GM19463 (cell line): ENCODE measurements at regions not wholly inside any gene's neighbourhood (a gene's known extent, or its start where the extent isn't known, plus 50 kb on each side); places are given as distances from the start of the nearest gene placed in this dataset.

Experiments
- ATAC-seq: cut with Tn5 transposase; IDR thresholded peaks from one replicate; pipeline ENCODE4 v1.9.1; 2021; ENCODE audit warnings: mild to moderate bottlenecking, moderate library complexity; ENCODE audit not compliant: unreplicated experiment

DNA sequence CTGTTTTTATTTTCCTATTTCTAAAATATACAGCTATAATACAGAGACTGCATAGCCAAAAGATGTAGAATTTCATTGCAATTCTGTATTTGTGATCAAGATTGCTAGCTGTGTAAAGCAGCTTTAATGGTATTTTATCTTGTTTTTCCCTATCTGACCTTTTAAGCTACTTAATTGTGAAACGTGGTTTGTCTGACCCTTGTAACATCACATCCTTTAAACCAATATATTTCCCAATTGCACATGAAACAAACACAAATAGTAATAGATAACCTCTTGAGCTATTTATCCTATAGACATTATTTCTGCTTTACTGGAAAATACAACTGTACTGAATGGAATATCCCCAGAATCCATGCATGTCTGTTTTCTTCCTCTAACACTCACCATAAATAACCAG lies 112.2 kb upstream of the PLPPR4 start:
- no peak for ATAC-seq

- ATAC-seq, result no peak
Measured at GRCh38 chr1:99163671-99164070, 100.6 kb upstream of the PLPPR4 start.

- ATAC-seq, result no peak
Measured at GRCh38 chr1:99170516-99170915, 93.8 kb upstream of the PLPPR4 start.

- ATAC-seq, result no peak
Measured at GRCh38 chr1:99171184-99171813, 93.0 kb upstream of the PLPPR4 start.

DNA sequence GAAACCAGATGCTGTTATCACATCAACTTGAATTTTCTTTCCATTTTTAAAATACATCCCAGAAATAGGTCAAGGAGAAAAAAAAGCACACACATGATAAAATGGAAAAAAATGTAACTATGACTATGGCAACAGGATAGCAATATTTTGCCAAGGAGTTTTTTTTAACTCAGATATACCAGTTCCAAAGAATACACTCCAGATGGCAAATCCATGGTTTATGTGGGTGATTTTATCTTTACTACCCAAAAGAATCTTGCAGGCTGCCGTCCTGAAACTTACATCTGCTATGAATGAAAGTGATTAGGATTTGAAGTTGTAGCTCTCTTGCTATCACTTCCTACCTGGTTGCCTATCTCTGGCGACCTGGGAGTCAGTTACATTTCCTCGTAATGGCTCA lies 91.0 kb upstream of the PLPPR4 start:
- ATAC-seq, result no peak

GRCh38 chr1:99173900-99174299 lies 90.4 kb upstream of the PLPPR4 start:
- ATAC-seq, result no peak

DNA sequence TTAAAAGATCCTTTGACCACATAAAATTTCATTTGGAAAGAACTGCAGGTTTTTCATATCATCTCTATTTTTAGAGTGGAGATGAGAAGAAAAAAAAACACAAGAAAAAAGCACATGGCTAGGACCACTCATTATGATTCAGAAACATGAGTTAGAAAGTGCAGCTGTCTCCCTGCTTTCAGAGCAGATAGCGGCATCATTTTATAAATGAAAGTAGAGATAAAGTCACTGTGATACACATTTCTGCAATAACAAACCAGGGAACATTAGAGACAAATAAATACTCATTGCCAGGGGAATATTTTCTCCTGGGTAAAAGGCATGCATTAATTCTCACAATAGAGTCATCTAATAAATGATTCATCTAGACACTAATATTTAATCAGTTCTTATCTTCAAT lies 87.5 kb upstream of the PLPPR4 start:
- ATAC-seq, result no peak

DNA sequence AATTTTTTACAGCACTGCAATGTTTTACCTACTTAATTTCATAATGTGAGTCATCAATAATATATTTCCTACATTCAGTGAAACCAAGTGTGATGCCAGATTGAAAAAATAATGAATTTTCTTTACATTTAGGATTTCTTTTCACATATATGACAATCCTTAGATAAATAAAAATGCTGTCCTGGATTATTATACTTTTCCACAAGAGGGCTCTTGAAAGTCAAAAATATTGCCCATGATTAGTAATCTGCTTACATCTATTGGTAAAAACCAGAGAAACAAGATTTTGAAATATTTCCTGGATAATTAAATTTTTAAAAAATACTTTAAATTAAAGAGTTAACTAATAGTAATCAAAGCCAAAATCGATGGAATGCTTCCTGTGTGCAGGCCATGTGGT lies 86.8 kb upstream of the PLPPR4 start:
- no peak for ATAC-seq

DNA sequence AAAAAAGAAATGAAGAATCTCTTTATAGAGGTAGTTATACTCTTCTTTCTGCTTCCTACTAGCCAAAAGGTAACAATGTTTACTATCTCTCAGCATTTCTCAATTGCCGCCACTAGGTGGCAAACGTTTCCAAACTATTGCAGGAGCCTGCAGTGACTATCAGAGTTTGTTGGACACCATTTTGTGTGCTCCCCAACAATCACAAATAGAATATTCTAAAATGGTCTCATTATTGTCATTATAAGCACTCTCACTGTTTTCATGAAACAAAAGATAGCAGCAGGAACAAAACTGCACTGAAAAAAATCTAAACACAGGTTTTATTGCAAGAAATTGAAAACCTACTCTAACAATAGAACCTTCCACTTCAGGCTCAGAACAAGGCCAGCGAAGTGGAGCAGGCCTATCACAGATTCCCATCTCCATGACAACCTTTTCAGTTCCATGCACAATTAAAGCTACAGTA lies 83.9 kb upstream of the PLPPR4 start:
- peak; percentile 98 for ATAC-seq

GRCh38 chr1:99180915-99181314 lies 83.4 kb upstream of the PLPPR4 start:
- ATAC-seq, result no peak

- ATAC-seq, result no peak
Measured at GRCh38 chr1:99181892-99182291, 82.4 kb upstream of the PLPPR4 start.

DNA sequence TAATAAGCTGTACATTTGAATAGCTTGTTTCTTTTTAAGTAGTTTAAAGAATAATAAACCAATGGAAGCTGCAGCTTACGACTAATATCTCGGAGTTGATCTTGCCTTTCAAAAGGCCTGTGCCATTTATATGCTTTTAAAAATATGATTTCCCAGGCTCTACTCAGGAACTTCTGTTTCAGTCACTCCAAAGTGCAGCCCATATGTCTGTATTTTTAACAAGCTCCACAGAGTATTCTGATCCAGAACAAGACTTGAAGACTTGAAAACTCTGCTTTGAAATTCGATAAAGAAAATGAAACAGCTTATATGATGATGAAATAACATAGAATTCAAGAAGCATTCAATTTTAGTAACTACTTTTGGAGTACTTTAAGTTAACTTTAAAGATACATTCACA lies 79.1 kb upstream of the PLPPR4 start:
- ATAC-seq, result no peak

DNA sequence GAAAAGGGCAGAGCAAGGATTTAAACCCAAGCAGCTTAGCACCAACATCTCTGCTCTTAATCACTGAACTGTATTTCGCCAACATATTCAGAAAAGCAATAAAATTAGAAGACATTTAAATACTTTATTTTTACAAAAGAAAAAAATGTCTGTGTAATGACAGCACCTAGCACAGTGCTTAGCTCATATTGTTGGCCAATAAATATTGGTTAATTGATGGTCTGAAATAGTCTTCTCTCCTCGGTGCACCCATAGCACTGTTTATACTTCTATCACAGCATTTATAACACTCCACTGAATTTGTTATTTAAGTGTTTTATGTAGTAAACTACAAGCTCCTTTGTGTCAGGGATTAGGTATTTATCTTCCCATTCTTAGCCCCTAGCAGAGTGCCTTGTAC lies 70.9 kb upstream of the PLPPR4 start:
- ATAC-seq, result no peak

- ATAC-seq, result no peak
Measured at GRCh38 chr1:99198393-99198792, 65.9 kb upstream of the PLPPR4 start.

DNA sequence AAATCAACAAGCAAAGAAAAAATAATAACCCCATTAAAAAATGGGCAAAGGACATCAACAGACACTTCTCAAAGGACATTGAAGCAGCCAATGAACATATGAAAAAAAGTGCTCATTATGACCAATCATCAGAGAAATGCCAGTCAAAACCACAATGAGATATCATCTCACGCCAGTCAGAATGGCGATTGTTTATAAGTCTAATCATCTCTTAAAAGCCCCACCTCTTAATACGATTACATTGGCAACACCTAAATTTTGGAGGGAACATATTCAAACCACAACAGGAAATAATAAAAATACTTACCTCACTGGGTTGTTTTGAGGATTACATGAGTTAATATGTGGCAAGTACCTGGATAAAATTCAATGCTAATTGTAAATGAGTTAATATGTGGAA lies 57.1 kb upstream of the PLPPR4 start:
- no peak for ATAC-seq
